ENCODE measurements at regions not wholly inside any gene's neighbourhood (a gene's known extent, or its start where the extent isn't known, plus 50 kb on each side); places are given as distances from the start of the nearest gene placed in this dataset.

DNA sequence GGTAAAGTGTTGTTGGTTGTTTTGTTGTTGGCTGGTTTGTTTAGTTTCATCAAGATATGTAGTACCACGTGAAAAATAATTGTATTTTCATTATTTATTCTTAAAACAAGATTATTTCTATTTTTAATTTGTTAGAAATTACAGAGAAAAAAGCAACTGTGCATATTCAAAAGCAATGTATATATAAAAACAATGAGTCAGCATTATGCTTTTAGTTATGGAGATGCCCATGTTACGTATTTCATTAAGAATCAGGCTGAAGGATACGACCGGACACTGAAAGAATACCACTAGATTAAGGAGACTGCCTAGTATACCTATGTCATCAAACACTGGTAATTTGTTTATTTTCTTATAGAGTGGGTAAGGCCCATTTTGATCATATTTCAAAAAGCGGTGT is 1188.4 kb upstream of the NXPH2 start:
- TF ChIP-seq, protein P1, sequence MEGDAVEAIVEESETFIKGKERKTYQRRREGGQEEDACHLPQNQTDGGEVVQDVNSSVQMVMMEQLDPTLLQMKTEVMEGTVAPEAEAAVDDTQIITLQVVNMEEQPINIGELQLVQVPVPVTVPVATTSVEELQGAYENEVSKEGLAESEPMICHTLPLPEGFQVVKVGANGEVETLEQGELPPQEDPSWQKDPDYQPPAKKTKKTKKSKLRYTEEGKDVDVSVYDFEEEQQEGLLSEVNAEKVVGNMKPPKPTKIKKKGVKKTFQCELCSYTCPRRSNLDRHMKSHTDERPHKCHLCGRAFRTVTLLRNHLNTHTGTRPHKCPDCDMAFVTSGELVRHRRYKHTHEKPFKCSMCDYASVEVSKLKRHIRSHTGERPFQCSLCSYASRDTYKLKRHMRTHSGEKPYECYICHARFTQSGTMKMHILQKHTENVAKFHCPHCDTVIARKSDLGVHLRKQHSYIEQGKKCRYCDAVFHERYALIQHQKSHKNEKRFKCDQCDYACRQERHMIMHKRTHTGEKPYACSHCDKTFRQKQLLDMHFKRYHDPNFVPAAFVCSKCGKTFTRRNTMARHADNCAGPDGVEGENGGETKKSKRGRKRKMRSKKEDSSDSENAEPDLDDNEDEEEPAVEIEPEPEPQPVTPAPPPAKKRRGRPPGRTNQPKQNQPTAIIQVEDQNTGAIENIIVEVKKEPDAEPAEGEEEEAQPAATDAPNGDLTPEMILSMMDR (IDR thresholded peaks at IDR 0.05; ENCODE audit: insufficient read depth, low read length, poor library complexity, severe bottlenecking): no peak
- TF ChIP-seq EZH2phosphoT487 (conservative IDR thresholded peaks at IDR 0.05; ENCODE audit: low read length): no peak
